ENCODE measurements at regions not wholly inside any gene's neighbourhood (a gene's known extent, or its start where the extent isn't known, plus 50 kb on each side); places are given as distances from the start of the nearest gene placed in this dataset.

DNA sequence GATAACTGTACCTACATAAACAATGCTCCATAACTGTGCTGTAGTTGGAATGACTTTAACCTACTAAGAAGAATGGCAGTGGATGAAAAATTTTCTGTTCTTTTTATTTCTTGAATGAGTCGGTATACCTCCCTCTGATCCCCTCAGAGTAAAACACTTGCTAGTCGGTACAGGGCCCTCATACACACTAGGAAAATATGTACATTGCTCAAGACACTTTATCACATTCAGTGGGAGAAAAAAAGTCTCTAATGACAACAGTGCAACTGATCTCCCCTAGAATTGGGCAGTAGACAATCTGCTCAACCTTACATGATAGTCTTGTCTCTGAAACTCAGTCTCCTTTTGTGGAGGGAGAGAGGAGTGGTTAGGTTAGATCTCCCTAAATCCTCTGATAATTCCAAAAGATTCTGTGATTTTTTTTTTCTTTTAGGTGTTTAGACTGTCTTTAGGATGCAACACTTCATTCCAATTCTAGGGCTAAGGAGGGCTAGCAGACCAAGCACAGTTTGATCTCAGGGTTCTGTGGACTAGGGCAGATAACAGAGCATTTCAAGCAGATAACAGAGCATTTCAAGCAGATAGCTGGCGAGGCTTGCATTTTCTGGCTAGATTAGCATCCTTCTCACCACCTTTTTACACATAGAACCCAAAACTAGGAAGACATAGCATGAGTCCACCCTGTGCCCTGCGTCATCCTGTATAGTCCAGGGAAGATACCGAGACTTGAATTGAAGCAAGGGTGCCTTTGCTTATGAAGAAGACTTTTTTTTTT is 100.3 kb upstream of the TNFAIP3 start:
- TF ChIP-seq, protein P1, sequence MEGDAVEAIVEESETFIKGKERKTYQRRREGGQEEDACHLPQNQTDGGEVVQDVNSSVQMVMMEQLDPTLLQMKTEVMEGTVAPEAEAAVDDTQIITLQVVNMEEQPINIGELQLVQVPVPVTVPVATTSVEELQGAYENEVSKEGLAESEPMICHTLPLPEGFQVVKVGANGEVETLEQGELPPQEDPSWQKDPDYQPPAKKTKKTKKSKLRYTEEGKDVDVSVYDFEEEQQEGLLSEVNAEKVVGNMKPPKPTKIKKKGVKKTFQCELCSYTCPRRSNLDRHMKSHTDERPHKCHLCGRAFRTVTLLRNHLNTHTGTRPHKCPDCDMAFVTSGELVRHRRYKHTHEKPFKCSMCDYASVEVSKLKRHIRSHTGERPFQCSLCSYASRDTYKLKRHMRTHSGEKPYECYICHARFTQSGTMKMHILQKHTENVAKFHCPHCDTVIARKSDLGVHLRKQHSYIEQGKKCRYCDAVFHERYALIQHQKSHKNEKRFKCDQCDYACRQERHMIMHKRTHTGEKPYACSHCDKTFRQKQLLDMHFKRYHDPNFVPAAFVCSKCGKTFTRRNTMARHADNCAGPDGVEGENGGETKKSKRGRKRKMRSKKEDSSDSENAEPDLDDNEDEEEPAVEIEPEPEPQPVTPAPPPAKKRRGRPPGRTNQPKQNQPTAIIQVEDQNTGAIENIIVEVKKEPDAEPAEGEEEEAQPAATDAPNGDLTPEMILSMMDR (IDR thresholded peaks at IDR 0.05): no peak
- TF ChIP-seq POLR2A (IDR thresholded peaks at IDR 0.05): no peak
